Neuronal stem cell (in vitro differentiated cells): ENCODE measurements at regions not wholly inside any gene's neighbourhood (a gene's known extent, or its start where the extent isn't known, plus 50 kb on each side); places are given as distances from the start of the nearest gene placed in this dataset.

ENCODE experiments used
- DNase-seq: peaks from one replicate; pipeline ENCODE4 v3.0.0-alpha.2; 2013; ENCODE audit warnings: low spot score
- H2AFZ ChIP-seq: one replicate; pipeline ENCODE4 v1.6.1; 2013; ENCODE audit warnings: mild to moderate bottlenecking, low read length, inconsistent platforms
- H2AK5ac ChIP-seq: 2 replicates; pipeline ENCODE4 v1.6.1; 2013; ENCODE audit warnings: low read depth, mild to moderate bottlenecking, inconsistent platforms, low read length, moderate library complexity, mixed read lengths
- H2BK120ac ChIP-seq: 2 replicates; pipeline ENCODE4 v1.6.1; 2013; ENCODE audit warnings: low read depth, mild to moderate bottlenecking, inconsistent platforms, low read length, moderate library complexity, mixed read lengths
- H2BK12ac ChIP-seq: one replicate; pipeline ENCODE4 v1.6.1; 2013; ENCODE audit warnings: low read length, inconsistent platforms
- H2BK15ac ChIP-seq: 2 replicates; pipeline ENCODE4 v1.6.1; 2013; ENCODE audit warnings: mild to moderate bottlenecking, low read length, inconsistent platforms, mixed read lengths
- H2BK5ac ChIP-seq: one replicate; pipeline ENCODE4 v1.6.1; 2013; ENCODE audit warnings: inconsistent platforms, mild to moderate bottlenecking, low read length, moderate library complexity
- H3K14ac ChIP-seq: one replicate; pipeline ENCODE4 v1.6.1; 2013; ENCODE audit warnings: low read length, inconsistent platforms
- H3K18ac ChIP-seq: 2 replicates; pipeline ENCODE4 v1.6.1; 2013; ENCODE audit warnings: low read length, inconsistent platforms
- H3K23ac ChIP-seq: 2 replicates; pipeline ENCODE4 v1.6.1; 2013; ENCODE audit warnings: low read depth, mild to moderate bottlenecking, mixed read lengths, low read length, inconsistent platforms; ENCODE audit not compliant: poor library complexity
- H3K27ac ChIP-seq: replicated peaks from 3 replicates; pipeline ENCODE4 v1.5.1; 2013; ENCODE audit warnings: low read length, inconsistent platforms
- H3K27me3 ChIP-seq, 3 experiments: 2 replicates each; pipeline ENCODE4 v1.6.1; 2013; ENCODE audit warnings: low read length in 3 of 3, mild to moderate bottlenecking in 2 of 3, inconsistent platforms in 1 of 3, low read depth in 1 of 3, mixed read lengths in 1 of 3, moderate library complexity in 1 of 3; ENCODE audit not compliant: control insufficient read depth in 3 of 3, insufficient read depth in 3 of 3
- H3K36me3 ChIP-seq, 2 donors: replicated peaks in 1 of 2; 2 replicates each; pipeline ENCODE4 v1.6.1; 2013; ENCODE audit warnings: low read length in 2 of 2; ENCODE audit not compliant: control insufficient read depth in 2 of 2, insufficient read depth in 2 of 2
- H3K4ac ChIP-seq: 2 replicates; pipeline ENCODE4 v1.6.1; 2013; ENCODE audit warnings: inconsistent platforms, mild to moderate bottlenecking, low read length, moderate library complexity
- H3K4me1 ChIP-seq, 2 donors: 1 replicate in 1 of 2; 2 replicates in 1 of 2; pipeline ENCODE4 v1.6.1; 2013; ENCODE audit warnings: low read length in 2 of 2, low read depth in 1 of 2; ENCODE audit not compliant: control insufficient read depth in 2 of 2, insufficient read depth in 1 of 2
- H3K4me2 ChIP-seq: one replicate; pipeline ENCODE4 v1.6.1; 2013; ENCODE audit warnings: mild to moderate bottlenecking, low read length, inconsistent platforms; ENCODE audit not compliant: insufficient read depth, poor library complexity, severe bottlenecking
- H3K4me3 ChIP-seq, 2 donors: 2 replicates each; pipeline ENCODE4 v1.5.1; 2013; ENCODE audit warnings: low read length in 2 of 2, mild to moderate bottlenecking in 2 of 2, inconsistent platforms in 1 of 2, moderate library complexity in 1 of 2
- H3K79me1 ChIP-seq: one replicate; pipeline ENCODE4 v1.6.1; 2013; ENCODE audit warnings: low read depth, mild to moderate bottlenecking, inconsistent platforms, low read length, moderate library complexity
- H3K9ac ChIP-seq: one replicate; pipeline ENCODE4 v1.6.1; 2013; ENCODE audit warnings: mild to moderate bottlenecking, low read depth, low read length, inconsistent platforms; ENCODE audit not compliant: poor library complexity
- H3K9me3 ChIP-seq, 2 donors: replicated peaks in 1 of 2; 2 replicates each; pipeline versions ENCODE3 to v1.6.1; 2013; ENCODE audit warnings: low read length in 2 of 2, mild to moderate bottlenecking in 2 of 2, inconsistent platforms in 1 of 2, low read depth in 1 of 2, mixed read lengths in 1 of 2, moderate library complexity in 1 of 2; ENCODE audit not compliant: control insufficient read depth in 2 of 2, insufficient read depth in 1 of 2
- H4K8ac ChIP-seq: one replicate; pipeline ENCODE4 v1.6.1; 2013; ENCODE audit warnings: low read depth, mild to moderate bottlenecking, inconsistent platforms, low read length, moderate library complexity
- H4K91ac ChIP-seq: one replicate; pipeline ENCODE4 v1.6.1; 2013; ENCODE audit warnings: low read length, low read depth, mild to moderate bottlenecking, inconsistent platforms; ENCODE audit not compliant: poor library complexity
- WGBS, 2 donors: extraction: QIAGEN DNeasy Blood & Tissue Kit; methylation state at CpG; one replicate each; pipeline ENCODE4 v1.1.7; 2013; ENCODE audit warnings: missing lambda C conversion rate in 2 of 2, mixed read lengths in 1 of 2; ENCODE audit not compliant: insufficient read length in 2 of 2, insufficient replicate concordance in 1 of 2; ENCODE audit errors: extremely low coverage in 2 of 2; 5-methylcytosine and 5-hydroxymethylcytosine counted together

DNA sequence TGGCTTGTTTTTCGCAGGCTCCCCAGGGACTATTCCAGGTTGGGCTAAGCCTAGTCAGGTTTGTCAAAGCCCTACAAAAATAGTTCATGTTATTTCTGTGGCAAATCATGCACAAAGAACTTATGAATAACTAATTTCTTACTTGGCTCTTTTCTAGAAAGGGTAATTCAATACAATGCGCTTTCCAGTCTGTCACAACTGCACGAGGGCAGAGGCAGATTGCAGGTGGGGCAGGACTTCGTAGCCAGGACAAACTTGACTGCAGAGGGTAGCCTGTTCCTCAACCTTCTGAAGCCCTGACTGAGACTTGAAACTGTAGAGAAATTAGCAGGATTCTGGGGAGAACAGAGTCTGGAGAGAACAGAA, 253.5 kb downstream of the QKI start:
- H2BK5ac ChIP-seq = no peak overlapping the region
- H4K91ac ChIP-seq = no peak overlapping the region
- H2BK15ac ChIP-seq = no peak overlapping the region
- H3K4me3 ChIP-seq = no peak overlapping the region
- no peak overlapping the region for H2AK5ac ChIP-seq
- H3K79me1 ChIP-seq = no peaks in the 10 kb centered on the region
- no peak overlapping the region for H3K4ac ChIP-seq
- no peak overlapping the region for H3K18ac ChIP-seq
- no peak overlapping the region for H3K9ac ChIP-seq
- peaks cover 0 to 10% of the 10 kb centered on the region in 2 donors for H3K4me1 ChIP-seq
- no peak overlapping the region for H4K8ac ChIP-seq
- H3K23ac ChIP-seq = no peak overlapping the region
- no peaks in the 10 kb centered on the region for H3K36me3 ChIP-seq
- H3K4me2 ChIP-seq = no peak overlapping the region
- H2BK12ac ChIP-seq = no peak overlapping the region
- no peak for DNase-seq
- H3K9me3 ChIP-seq = peaks cover 0 to 6% of the 10 kb centered on the region in 2 donors
- H3K27ac ChIP-seq = no peak overlapping the region
- no CpG with 5 or more reads among the region's 4 CpGs for WGBS, 2 donors
- no peaks in the 10 kb centered on the region for H3K27me3 ChIP-seq
- peak overlapping the region; percentile 74 for H2AFZ ChIP-seq
- H3K14ac ChIP-seq = no peak overlapping the region
- no peak overlapping the region for H2BK120ac ChIP-seq

DNA sequence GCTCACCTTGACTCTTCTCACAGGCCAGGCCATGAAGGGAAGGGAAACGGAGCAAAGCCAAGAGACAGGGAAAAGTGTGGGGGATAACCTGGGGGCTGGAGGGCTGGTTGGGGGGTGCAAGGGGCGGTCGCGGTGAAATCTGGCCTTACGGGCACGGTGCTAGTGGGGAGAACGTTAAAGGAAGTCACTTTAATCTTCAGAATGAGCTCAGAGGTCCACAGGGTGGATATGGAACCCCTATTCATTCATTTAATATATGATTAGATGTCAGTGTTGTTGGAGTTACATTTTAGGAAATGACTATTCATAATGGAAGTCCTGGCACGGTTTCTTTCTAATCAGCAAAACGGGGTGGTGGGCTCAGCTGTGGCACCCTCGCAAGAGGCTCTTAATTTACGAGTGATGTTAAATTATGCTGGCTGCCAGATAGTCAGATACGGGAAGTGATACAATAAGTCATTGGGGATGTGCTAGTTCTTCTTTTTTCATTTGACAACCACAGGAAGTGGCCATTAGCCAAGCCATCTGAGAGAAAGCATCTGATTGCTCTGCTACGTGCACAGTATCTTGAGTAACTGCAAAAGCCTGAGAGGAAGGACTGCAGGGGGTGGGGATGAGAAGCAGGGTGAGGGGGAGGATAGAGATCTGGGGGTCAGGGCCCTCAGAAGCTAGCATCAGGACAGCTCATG, 253.0 kb downstream of the QKI start:
- no CpG with 5 or more reads among the region's 13 CpGs for WGBS, 2 donors
- Histone ChIP-seq H2BK120ac (no peak overlapping the region), H3K23ac (no peak overlapping the region), H3K36me3 (no peaks in the 10 kb centered on the region), H2AFZ (peak overlapping the region; percentile 74), H2AK5ac (no peak overlapping the region), H3K27me3 (no peaks in the 10 kb centered on the region), H3K4ac (no peak overlapping the region), H3K79me1 (no peaks in the 10 kb centered on the region), H4K8ac (no peak overlapping the region), H3K14ac (no peak overlapping the region), H3K9ac (no peak overlapping the region), H2BK15ac (no peak overlapping the region), H3K18ac (no peak overlapping the region), H3K4me2 (no peak overlapping the region), H4K91ac (no peak overlapping the region), H3K9me3 (peaks cover 0 to 6% of the 10 kb centered on the region in 2 donors), H3K4me1 (peaks cover 0 to 10% of the 10 kb centered on the region in 2 donors), H3K4me3 (no peak overlapping the region), H2BK12ac (no peak overlapping the region), H2BK5ac (no peak overlapping the region), H3K27ac (no peak overlapping the region)
- no peak for DNase-seq

DNA sequence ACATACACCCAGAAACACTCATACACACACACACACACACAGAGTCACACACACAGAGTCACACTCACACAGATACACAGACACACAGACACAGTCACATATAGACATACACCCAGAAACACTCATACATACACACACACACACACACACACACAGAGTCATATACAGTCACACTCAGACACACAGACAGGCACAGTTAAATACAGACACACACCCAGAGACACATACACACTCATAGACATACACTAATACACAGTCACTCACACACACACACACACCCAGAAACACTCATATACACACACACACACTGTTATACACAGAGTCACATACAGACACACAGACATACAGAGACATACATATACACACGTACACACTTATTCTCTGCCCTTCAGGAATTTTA, 250.9 kb downstream of the QKI start:
- Histone ChIP-seq H2AK5ac (no peak overlapping the region), H3K27me3 (no peaks in the 10 kb centered on the region), H3K18ac (no peak overlapping the region), H2BK15ac (no peak overlapping the region), H2BK5ac (no peak overlapping the region), H3K9me3 (no peaks in the 10 kb centered on the region), H3K23ac (no peak overlapping the region), H3K4me1 (peaks cover 9 to 24% of the 10 kb centered on the region in 2 donors), H4K8ac (no peak overlapping the region), H2BK12ac (no peak overlapping the region), H3K36me3 (no peaks in the 10 kb centered on the region), H2BK120ac (no peak overlapping the region), H3K4me3 (no peak overlapping the region), H3K4ac (no peak overlapping the region), H3K9ac (peak overlapping the region; percentile 6), H2AFZ (no peak overlapping the region), H3K14ac (no peak overlapping the region), H3K79me1 (no peaks in the 10 kb centered on the region), H4K91ac (no peak overlapping the region), H3K27ac (no peak overlapping the region), H3K4me2 (no peak overlapping the region)
- DNase-seq = no peak
- no CpG with 5 or more reads among the region's 1 CpG for WGBS, 2 donors

DNA sequence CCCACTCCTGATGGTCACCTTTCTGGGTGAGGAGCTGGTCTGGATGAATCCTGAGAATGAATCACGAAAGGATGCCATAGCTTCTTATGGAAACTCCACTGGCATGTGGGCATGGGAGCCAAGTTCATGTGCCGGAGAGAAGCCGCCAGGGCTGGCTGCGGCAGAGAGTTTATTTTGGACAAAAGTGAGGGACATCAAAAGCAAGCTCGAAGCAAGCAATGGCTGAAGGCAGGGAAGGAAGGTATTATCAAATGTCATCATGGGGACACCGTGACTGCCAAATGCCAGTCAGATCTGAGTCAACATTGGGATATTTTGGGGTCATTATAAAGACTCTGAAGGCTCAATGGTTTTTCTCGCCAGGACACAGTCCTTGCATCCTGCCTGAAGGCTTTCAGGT, 249.1 kb downstream of the QKI start:
- Histone ChIP-seq H2BK15ac (no peak overlapping the region), H3K27me3 (no peaks in the 10 kb centered on the region), H3K27ac (no peak overlapping the region), H3K36me3 (no peaks in the 10 kb centered on the region), H2AFZ (no peak overlapping the region), H3K9me3 (no peaks in the 10 kb centered on the region), H4K91ac (no peak overlapping the region), H3K14ac (no peak overlapping the region), H3K4me3 (no peak overlapping the region), H3K4ac (no peak overlapping the region), H3K4me1 (peaks cover 9 to 24% of the 10 kb centered on the region in 2 donors), H4K8ac (no peak overlapping the region), H3K18ac (no peak overlapping the region), H2BK120ac (no peak overlapping the region), H3K4me2 (no peak overlapping the region), H3K23ac (no peak overlapping the region), H2BK12ac (no peak overlapping the region), H2AK5ac (no peak overlapping the region), H3K9ac (no peak overlapping the region), H3K79me1 (no peaks in the 10 kb centered on the region), H2BK5ac (no peak overlapping the region)
- WGBS, 2 donors = no CpG with 5 or more reads among the region's 7 CpGs
- no peak for DNase-seq
